GM19468 (cell line): ENCODE measurements at regions not wholly inside any gene's neighbourhood (a gene's known extent, or its start where the extent isn't known, plus 50 kb on each side); places are given as distances from the start of the nearest gene placed in this dataset.
A peak's percentile ranks its signal among the peaks of the same experiment; 100 is the strongest.
"Not testable (repeated sequence)": the region's sequence is repeated elsewhere in the genome, so short reads cannot be mapped to it uniquely, and the experiment has no call there.

Source experiments
- ATAC-seq: cut with Tn5 transposase; IDR thresholded peaks from one replicate; pipeline ENCODE4 v1.9.1; 2021; ENCODE audit warnings: mild to moderate bottlenecking, moderate library complexity, moderate number of reproducible peaks; ENCODE audit not compliant: unreplicated experiment; ENCODE audit errors: extremely low read depth

DNA sequence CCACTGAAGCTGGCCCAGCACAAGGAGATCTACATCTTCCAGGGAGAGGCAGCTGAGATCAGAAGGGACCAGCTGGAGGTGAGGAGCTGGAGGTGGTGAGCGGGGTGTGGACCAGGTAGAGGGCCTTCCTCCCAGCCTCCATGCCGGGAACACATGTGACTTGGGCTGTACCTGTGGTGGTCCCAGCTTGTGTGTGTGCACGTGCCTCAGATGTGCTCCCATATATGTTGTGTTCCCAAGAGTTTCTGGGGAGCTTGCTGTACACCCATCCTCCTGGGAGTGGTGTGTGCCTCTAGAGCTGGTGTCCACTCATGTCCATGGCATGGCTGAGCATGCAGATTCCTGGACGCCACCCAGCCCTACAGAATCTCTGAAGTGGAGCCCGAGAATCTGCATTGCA lies 183.7 kb upstream of the AKAP13 start:
- not testable (repeated sequence) for ATAC-seq

DNA sequence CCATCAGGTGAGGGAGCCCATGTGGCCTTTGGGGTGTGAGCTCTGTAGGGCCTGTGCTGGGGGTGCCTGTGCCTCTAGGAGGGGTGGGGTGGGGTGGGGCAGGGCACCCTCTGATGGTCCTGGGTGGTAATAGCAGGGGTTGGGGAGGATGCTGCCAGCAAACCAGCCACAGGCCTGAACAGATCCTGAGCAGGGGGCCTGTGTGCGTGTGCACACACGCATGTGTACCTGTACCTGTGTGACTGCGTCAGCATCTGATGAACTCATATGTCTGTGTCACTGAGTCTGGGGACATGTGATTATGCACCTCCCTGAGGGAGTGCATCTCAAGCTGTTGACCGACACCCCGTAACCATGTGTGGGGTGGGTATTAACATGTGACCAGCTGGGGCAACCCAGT lies 182.8 kb upstream of the AKAP13 start:
- ATAC-seq = not testable (repeated sequence)

DNA sequence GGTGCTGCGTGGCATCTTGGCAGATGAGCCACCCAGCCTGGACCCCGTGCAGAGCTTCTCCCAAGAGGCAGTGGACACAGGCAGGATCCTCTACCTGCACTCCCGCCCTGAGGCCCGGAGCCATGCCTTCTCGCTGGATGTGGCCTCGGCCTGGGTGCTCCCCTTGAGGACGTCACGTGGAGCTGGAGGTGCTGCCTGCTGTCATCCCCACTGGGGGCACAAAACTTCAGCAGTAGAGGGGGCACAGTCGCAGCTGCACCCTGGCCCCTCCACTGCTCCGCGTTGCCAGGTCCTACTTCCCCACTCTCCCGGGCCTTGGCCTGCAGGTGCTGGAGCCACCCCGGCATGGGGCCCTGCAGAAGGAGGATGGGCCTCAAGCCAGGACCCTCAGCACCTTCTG lies 182.0 kb upstream of the AKAP13 start:
- not testable (repeated sequence) for ATAC-seq

DNA sequence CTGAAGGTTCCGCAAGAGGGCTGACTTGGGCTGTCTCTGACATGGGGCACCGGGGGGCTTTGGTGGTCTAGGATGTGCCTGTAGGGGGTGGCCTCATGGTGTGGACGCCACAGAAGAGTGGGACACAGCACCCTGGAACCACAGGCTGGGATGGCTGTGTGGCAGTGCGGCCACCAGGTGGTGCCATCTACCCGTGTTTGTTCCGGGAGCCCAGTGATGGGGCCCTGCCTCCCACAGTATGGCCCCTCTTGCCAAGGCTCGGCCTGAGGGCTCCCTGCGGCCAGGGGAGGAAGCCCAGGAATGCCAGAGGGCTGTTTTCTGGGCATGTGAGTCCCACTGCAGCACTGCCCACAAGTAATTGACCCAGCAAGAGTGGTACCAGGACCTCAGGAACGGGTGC lies 180.2 kb upstream of the AKAP13 start:
- ATAC-seq = not testable (repeated sequence)

DNA sequence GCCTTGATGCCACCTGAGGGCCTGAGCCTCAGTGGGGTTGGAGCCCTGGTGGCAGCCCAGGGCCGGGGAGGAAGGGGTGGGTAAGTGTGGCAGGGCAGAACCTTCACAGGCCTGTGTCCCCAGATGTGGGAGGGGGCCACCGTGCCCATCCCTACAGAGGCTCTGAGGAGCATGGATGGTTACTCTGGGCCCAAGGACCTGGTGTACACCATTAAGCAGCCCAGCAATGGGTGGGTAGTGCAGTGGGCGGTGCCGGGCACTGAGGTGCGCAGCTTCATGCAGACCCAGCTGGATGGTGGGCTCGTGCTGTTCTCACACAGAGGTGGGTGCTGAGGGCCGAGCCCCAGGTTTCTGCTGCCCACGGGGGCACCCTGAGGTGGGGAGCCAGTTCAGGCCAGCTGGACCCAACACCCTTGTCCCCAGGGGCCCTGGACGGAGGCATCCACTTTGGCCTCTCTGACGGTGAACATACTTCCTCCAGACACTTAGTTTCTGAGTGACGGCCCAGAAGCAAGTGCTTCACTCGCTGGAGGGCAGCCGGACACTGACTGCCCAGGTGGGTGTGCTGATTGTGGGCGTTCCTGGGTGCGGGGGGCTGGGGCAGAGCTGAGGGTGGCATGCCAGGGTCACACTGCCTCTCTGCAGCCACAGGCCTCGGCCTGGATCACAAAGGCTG lies 179.1 kb upstream of the AKAP13 start:
- not testable (repeated sequence) for ATAC-seq

DNA sequence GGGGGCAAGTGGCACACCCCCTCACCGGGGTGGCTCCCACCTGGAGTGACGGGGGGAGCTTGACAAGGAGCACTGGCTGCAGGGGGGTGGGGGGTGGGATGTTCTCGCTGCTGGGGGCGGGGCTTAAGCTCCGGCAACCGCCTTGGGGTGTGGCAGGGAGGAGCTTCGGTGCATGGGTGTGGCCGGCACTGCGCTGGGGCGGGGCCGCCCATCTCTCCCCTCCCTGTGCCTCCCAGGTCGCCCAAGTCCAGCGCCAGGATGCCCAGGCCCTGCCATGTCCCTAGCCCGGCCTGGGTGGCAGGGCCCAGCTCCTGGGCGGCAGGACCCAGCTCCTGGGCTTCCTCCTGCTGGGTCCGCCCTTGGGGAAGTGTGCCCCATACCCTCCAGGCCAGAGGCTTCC lies 175.9 kb upstream of the AKAP13 start:
- ATAC-seq = not testable (repeated sequence)

DNA sequence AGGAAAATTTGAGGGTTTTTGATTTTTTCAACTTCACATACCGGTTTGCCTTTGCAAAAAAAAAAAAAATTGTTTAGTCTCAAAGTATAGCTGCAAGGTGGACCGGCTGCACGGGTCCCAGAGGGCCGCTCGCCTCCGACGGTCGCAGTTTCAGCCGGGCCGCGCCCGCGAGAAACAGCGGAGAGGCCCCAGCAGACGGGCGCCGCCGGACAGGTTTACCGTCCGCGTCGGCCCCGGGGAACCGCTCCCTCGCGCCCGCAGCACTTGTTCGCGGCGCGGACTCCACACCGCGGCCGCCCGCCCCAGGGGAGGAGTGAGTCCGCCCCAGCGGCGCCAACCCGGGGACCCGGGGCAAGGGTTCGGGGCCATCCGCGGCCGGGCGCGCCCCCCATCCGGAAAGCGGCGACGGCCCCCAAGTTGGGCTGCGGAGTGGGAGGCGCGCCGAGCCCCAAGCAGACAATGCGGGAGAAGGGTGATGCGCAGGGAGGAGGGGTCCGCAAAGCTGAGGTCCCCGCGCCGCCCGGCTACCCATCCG lies 146.5 kb upstream of the AKAP13 start:
- ATAC-seq = not testable (repeated sequence)

DNA sequence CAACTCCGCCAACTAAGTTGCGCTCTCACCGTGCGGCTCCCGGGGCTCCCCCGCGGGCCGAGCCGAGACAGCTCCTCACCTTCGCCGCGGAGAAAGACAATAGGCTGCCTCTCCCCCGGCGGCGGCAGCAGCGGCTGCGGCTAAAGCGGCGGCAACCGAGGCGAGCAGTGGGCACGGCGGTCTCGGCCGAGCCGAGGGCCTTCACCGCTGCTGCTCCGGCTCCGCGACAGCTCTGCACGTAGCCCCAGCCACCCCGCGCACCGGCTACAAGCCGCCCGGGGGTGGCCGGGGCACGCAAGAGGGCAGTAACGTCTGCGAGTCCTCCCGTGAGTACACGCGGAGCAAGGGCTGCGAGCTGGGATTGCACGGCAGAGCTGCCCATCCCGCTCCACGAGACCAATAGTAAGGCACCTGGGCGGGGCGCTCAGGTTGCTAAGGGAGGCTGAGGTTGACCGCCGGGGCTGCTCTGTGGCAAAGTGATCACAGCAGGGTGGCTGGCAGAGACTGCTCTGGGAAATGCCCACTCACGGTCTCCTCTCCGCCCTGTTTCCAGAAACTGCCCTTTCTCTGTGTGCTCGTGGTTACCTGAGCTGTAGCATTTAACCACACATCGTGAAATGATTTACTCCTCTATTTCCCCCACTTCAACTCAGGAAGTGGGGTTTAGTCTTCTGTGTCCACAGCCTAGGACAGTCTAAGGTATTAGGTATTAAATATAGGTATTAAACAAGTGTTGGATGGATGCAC lies 145.8 kb upstream of the AKAP13 start:
- ATAC-seq = not testable (repeated sequence)

DNA sequence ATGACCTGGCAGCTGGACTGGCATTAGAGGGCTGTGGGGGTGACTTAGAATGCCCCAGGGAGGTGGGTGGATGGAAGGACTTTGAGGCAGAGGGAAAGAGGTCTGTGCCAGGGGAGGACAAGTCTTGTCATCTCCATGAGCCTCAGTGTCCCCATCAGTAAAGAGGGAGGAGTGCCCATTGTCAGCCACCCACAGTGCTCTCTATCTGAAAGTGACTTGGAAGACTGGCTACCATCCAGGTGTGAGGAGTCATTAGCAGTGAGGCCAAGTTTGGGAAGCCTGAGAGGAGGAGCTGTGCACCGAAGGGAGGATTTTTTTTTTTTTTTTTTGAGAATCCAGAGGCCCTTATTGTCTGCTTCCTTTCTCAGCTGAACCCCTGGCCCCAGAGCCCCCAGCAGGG lies 136.3 kb upstream of the AKAP13 start:
- ATAC-seq = not testable (repeated sequence)

DNA sequence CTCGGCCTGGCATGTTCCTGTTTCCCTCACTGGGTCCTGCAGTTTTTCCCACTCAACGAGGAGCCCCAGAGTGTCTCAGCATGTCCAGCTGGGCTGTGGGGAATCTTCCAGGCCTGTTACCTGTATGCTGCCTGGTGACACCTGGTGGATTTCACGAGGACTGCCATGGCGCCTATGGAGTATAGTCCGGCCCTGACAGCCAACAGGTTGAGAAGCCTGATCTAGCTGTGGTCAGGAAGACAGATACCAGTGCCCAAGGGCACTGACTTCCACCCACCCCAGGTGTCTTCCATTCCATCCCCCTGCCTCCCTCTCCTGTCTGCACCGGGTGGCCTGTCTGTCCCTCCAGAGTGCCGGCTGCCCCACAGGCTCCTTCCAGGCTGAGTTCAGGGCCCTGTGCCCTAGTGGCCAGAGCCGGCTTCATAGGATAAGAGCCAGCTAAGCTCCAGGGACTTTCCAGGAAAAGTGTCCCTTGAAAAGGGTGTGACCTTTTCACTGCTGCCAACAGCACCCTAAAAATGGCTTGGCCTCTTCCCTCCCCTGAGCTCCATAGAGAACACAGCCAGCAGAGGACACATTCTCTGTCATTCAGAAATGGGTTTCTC lies 129.4 kb upstream of the AKAP13 start:
- not testable (repeated sequence) for ATAC-seq

DNA sequence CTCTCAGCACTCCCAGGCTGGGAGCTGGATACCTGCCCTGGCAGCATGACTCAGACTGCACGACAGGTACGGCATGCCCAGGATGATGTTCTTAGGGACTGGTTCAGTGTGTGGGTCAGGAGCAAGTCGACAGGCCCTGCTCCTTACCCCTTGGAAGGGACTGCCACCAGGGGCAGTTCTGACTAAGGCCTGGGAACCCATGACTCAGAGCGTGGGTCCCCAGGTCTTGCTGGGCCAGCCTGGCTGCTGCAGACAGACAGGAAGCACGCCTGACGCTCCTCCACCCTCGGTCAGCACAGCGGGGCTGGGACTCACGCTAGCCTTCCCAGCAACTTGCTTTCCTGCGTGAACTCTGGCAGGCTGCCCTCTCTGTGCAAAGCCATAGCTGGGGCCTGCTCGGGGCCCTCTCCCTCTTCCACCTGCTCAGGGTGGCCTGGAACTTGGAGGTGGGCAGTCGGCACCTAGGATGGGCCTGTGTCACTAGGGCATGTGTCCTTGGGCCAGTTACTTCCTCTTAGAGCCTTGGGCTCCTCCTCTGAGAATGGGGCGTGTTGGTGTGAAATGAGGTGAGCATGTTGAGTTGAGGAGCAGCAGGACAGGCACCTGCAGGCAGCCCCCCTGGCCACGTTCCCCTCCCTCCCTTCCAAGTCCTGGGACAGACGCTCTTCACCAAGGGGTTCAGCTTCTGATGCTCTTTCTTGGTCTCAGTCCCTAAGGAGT lies 127.0 kb upstream of the AKAP13 start:
- ATAC-seq = peak; percentile 71

DNA sequence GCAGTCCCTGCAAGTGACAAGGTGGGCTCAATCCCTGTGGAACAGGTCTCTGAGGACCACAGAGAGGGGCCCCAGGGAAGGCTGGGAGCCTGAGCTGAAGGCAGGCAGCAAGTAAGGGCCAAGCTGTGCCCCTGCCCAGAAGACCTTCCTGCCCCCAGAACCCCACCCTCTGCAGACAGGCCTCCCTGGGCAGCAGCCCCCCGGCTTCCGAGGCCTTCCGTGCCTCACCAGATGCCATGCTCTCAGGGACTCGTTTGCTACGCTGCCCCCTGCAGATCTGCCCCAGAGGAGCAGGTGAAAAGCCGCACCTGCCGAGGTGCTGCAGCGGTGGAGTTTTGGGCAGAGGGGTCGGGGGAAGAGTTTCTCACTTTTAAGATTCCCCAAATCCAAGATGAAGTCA lies 125.4 kb upstream of the AKAP13 start:
- not testable (repeated sequence) for ATAC-seq

DNA sequence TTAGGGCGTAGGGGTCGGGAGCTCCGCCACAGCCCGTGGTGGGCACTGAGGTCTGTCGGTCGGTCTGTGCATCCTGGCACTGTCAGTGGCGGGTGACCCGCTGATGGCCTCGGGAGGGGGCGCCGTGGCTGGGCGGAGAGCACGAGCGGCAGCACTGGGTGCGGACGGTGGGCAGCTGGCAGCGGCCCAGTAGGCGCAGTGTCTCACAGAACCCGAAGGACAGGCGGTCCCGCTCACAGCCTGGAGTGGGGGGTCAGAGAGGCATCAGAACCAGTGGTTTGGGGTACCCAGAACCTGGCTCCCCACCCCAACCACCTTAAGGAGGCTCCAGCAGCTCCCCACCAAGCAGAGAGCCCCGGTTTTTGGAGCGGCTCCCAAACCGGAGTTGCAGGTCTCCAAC lies 124.9 kb upstream of the AKAP13 start:
- ATAC-seq = not testable (repeated sequence)

DNA sequence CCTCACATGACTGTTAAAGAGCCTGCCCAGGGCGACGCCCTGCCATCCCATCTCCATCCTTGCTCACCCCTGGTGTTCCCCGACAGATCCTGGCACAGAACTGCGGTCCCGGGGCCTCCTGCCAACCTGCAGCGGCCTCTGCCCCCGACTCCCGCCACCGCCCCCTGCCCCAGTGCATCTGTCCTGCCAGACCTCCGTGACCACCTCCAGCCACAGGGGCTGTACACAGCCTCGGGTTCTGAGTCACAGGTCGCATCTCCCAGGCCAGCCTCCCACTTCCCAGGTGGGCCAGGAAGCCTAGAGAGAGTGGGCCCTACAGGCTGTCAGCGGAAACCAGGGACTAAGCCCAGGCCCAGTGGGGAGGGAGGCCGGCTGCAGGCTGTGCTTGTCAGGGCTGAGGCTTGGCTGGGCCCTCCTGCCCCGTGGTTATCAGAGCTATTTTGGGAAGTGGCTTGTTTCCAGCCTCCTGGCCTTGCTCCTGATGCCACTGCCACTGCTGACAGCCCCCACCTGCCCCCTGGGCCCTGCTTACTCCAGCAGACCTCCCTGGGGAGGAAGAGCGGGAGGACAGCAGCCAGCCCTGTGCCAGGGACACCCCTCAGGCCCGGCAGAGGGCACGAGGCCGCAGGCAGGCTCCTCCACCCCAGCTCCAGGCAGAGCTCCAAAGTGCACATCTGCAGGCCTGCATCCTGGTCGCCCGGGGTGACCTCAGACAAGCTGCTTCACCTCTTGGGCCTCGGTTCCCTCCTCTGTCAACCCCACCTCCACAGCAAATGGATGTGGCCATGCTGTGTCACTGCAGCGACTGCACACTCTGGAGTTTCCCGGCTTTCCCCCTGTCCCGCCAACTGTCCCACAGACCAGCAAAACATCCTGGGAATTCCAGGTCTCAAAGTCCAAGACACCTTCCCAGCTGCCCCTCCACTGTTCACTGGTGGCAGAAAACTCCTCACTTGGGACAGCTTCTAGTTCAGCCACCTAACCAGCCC lies 124.1 kb upstream of the AKAP13 start:
- not testable (repeated sequence) for ATAC-seq

DNA sequence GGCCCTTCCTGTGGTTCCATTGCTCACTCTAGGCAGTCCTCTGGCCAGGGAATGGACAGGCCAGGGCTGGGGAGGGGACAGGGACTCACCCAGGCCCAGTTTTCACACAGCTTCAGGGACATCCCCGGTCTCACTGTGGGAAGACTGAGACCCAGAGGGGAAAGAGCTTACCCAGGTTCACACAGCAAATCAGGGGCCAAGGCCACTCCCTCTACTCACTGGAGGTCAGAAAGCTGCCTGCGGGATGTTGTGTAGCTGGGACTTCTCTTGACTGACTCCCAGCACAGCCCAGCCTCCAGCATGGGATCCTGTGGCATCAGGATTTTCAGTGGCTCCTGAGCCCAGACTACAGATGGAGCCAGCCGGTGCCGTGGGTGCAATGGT lies 122.3 kb upstream of the AKAP13 start:
- not testable (repeated sequence) for ATAC-seq

DNA sequence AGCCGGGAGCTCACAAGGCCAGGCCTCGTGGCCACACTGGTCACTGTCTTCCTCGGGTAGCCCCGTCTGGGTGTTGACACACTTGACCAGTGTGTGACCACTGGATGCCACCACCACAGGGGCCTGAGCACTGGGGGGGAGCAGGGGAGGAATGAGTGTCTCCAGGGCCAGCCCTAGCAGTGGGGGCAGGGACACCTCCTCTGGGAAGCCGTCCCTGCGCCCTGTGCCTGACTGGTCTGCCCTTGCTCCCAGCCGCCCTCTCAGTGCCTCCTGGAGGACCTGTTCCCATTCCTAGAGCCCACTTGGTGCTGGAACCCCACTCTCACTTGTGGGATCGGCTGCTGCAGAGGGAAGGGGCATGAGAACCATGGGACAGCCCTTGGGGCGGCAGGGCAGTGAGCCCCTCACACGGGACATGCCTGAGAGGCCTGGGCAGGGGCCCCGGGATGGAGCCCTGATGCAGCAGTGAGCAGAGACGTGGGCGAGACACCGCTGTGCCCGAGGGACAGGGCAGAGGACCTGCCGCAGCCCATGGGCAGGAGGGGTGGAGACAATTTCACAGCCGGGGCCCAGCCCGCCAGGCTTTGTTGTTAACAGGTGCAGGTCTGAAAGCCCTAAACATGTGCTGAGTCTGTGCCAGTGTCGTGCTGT lies 121.7 kb upstream of the AKAP13 start:
- not testable (repeated sequence) for ATAC-seq

DNA sequence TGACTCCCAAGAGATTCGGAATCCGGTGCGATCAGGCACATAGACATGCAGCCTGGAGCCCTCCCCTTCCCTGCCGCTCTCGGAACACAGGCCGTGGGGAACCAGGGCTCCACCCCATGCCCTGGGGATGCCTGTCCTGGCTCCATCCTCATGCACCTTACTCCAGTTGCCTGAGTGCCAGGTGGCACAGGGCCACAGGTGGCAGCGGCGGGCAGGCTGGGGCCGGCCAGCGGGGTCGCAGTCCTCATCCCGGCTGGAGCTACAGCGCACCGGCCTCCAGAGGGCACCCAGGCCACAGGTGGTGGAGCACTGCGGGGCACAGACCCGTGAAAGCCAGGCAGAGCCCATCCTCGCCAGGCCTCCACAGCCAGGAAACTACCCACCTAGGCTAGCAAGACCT lies 119.9 kb upstream of the AKAP13 start:
- not testable (repeated sequence) for ATAC-seq

DNA sequence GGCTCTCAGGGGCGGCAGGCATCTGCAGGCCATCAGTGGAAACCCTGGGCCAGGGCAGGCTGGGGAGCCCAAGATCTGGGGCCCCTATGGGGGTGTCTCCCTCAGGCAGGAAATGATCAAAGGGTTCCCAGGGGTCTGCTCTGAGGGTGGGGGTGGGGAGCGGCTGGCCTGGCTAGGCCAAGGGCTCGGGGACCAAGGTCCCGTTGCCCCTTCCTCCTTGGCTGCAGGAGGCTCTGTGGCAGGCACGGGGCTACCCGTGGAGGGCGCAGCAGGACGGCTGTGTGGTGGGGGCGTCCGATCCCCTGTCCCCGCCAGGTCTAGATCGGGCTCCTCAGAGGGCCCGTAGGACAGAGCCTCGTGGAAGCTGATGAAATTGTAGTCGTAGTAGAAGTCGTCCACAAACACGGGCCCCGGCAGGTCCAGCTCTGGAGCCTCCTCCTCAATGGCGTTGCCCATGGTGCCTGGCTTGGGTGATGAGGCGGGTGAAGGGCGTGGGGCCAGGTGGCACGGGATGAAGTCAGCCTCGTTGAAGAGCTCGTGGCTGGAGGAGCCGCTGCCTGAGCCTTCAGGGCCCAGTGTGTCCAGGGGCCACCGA lies 117.8 kb upstream of the AKAP13 start:
- ATAC-seq = not testable (repeated sequence)
